ENCODE measurements at regions not wholly inside any gene's neighbourhood (a gene's known extent, or its start where the extent isn't known, plus 50 kb on each side); places are given as distances from the start of the nearest gene placed in this dataset.

- TF ChIP-seq ZNF816 (CRISPR knock-in tag; IDR thresholded peaks at IDR 0.05; ENCODE audit: borderline replicate concordance): no peak
- TF ChIP-seq THRA (CRISPR knock-in tag; IDR thresholded peaks at IDR 0.05; ENCODE audit: borderline replicate concordance): peak; percentile 54; the same call in 1 of the 2 replicates
- TF ChIP-seq ERF (CRISPR knock-in tag; IDR thresholded peaks at IDR 0.05): peak; percentile 78; the same call in 1 of the 2 replicates
- TF ChIP-seq ZNF572 (CRISPR knock-in tag; IDR thresholded peaks at IDR 0.05): no peak
- no peak for TF ChIP-seq HOXD1 (CRISPR knock-in tag; IDR thresholded peaks at IDR 0.05)
- TF ChIP-seq ZNF644 (CRISPR knock-in tag; IDR thresholded peaks at IDR 0.05; ENCODE audit: low read depth): peak; percentile 68
- no peak for TF ChIP-seq ZNF7 (CRISPR knock-in tag; IDR thresholded peaks at IDR 0.05)
- TF ChIP-seq CENPT (CRISPR knock-in tag; IDR thresholded peaks at IDR 0.05; ENCODE audit: low read depth): no peak
- no peak for TF ChIP-seq ZNF44 (CRISPR knock-in tag; IDR thresholded peaks at IDR 0.05)
- no peak for TF ChIP-seq PAWR (CRISPR knock-in tag; IDR thresholded peaks at IDR 0.05; ENCODE audit: borderline replicate concordance)
- TF ChIP-seq ATF2 (CRISPR knock-in tag; IDR thresholded peaks at IDR 0.05): no peak
- TF ChIP-seq ELF3 (CRISPR knock-in tag; IDR thresholded peaks at IDR 0.05): peak; percentile 94
- TF ChIP-seq TBX3 (IDR thresholded peaks at IDR 0.05; ENCODE audit: borderline replicate concordance): no peak
- peak in 1 of 2 experiments; percentile 57; a peak in 1 of 4 replicates for TF ChIP-seq KLF16 (CRISPR knock-in tag; IDR thresholded peaks at IDR 0.05)
- peak; percentile 74; the same call in 1 of the 2 replicates for TF ChIP-seq ZNF567 (CRISPR knock-in tag; IDR thresholded peaks at IDR 0.05; ENCODE audit: borderline replicate concordance)
- TF ChIP-seq JDP2 (CRISPR knock-in tag; IDR thresholded peaks at IDR 0.05; ENCODE audit: borderline replicate concordance): no peak
- TF ChIP-seq, protein P1, sequence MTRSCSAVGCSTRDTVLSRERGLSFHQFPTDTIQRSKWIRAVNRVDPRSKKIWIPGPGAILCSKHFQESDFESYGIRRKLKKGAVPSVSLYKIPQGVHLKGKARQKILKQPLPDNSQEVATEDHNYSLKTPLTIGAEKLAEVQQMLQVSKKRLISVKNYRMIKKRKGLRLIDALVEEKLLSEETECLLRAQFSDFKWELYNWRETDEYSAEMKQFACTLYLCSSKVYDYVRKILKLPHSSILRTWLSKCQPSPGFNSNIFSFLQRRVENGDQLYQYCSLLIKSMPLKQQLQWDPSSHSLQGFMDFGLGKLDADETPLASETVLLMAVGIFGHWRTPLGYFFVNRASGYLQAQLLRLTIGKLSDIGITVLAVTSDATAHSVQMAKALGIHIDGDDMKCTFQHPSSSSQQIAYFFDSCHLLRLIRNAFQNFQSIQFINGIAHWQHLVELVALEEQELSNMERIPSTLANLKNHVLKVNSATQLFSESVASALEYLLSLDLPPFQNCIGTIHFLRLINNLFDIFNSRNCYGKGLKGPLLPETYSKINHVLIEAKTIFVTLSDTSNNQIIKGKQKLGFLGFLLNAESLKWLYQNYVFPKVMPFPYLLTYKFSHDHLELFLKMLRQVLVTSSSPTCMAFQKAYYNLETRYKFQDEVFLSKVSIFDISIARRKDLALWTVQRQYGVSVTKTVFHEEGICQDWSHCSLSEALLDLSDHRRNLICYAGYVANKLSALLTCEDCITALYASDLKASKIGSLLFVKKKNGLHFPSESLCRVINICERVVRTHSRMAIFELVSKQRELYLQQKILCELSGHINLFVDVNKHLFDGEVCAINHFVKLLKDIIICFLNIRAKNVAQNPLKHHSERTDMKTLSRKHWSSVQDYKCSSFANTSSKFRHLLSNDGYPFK (CRISPR knock-in tag; IDR thresholded peaks at IDR 0.05; ENCODE audit: borderline replicate concordance): no peak
- TF ChIP-seq PRPF4 (IDR thresholded peaks at IDR 0.05; ENCODE audit: low read depth, low read length, poor library complexity, severe bottlenecking): no peak
- TF ChIP-seq, protein P2, sequence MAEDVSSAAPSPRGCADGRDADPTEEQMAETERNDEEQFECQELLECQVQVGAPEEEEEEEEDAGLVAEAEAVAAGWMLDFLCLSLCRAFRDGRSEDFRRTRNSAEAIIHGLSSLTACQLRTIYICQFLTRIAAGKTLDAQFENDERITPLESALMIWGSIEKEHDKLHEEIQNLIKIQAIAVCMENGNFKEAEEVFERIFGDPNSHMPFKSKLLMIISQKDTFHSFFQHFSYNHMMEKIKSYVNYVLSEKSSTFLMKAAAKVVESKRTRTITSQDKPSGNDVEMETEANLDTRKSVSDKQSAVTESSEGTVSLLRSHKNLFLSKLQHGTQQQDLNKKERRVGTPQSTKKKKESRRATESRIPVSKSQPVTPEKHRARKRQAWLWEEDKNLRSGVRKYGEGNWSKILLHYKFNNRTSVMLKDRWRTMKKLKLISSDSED (CRISPR knock-in tag; IDR thresholded peaks at IDR 0.05): no peak
- no peak for TF ChIP-seq PLSCR1 (CRISPR knock-in tag; IDR thresholded peaks at IDR 0.05; ENCODE audit: borderline replicate concordance)
- TF ChIP-seq SCMH1 (CRISPR knock-in tag; IDR thresholded peaks at IDR 0.05; ENCODE audit: borderline replicate concordance): no peak
Observed at GRCh38 chr6:47134476-47135189, 92.5 kb upstream of the ADGRF1 start (continued).
